GM23248 (cell line): ENCODE measurements at regions not wholly inside any gene's neighbourhood (a gene's known extent, or its start where the extent isn't known, plus 50 kb on each side); places are given as distances from the start of the nearest gene placed in this dataset.

Experiments used
- EZH2 ChIP-seq: fragments of 200-600 bp; sonication (generic); IDR thresholded peaks from 2 replicates; pipeline ENCODE4 v1.6.1; 2018; ENCODE audit warnings: antibody characterized with exemption, mild to moderate bottlenecking; ENCODE audit not compliant: insufficient read depth, poor library complexity, severe bottlenecking
- EZH2phosphoT487 ChIP-seq: fragments of 200-600 bp; sonication (generic); IDR thresholded peaks from 2 replicates; pipeline ENCODE4 v1.6.1; 2018; ENCODE audit warnings: antibody characterized with exemption, moderate library complexity, mild to moderate bottlenecking, low read depth; ENCODE audit not compliant: insufficient read depth

- TF ChIP-seq EZH2 (no peak), EZH2phosphoT487 (no peak)
Measured at GRCh38 chr11:45750439-45750838, 54.5 kb upstream of the SLC35C1 start.
